H1 (cell line): ENCODE measurements at regions not wholly inside any gene's neighbourhood (a gene's known extent, or its start where the extent isn't known, plus 50 kb on each side); places are given as distances from the start of the nearest gene placed in this dataset.

Experiments
- CTCF ChIA-PET: fragments of 300-600 bp; sonication (Branson Sonifier 250); formaldehyde crosslinking; loops from one replicate; lab custom pipeline; 2021; ENCODE audit not compliant: partially characterized antibody; lab: Charles Lee
- POLR2A ChIA-PET: fragments of 300-600 bp; sonication (Branson Sonifier 250); formaldehyde crosslinking; loops from one replicate; lab custom pipeline; 2021; ENCODE audit warnings: inconsistent platforms; ENCODE audit not compliant: partially characterized antibody; lab: Charles Lee
- DNase-seq, 2 experiments: peaks; one replicate each; pipeline versions ENCODE4 v3.0.0 to v3.0.0-alpha.2; 2010 to 2022; ENCODE audit warnings: low spot score in 2 of 2, low read depth in 1 of 2, mixed read lengths in 1 of 2
- FAIRE-seq: peaks from 2 replicates; lab custom pipeline; 2011; peaks lifted over from hg19 to GRCh38; lab: Jason Lieb, UNC
- H2AFZ ChIP-seq: 2 replicates; pipeline ENCODE4 v1.8.1; 2012; ENCODE audit warnings: low read length, inconsistent platforms
- H2AK5ac ChIP-seq: 2 replicates; pipeline ENCODE4 v1.6.1; 2013; ENCODE audit warnings: low read depth, low read length
- H2BK120ac ChIP-seq: replicated peaks from 2 replicates; pipeline ENCODE3; 2013; ENCODE audit warnings: low read depth, low read length, inconsistent platforms
- H2BK12ac ChIP-seq: 2 replicates; pipeline ENCODE4 v1.6.1; 2013; ENCODE audit warnings: low read depth, low read length
- H2BK15ac ChIP-seq: 2 replicates; pipeline ENCODE4 v1.6.1; 2013; ENCODE audit warnings: low read length
- H2BK20ac ChIP-seq: 2 replicates; pipeline ENCODE4 v1.6.1; 2013; ENCODE audit warnings: low read length
- H2BK5ac ChIP-seq: 2 replicates; pipeline ENCODE4 v1.6.1; 2013; ENCODE audit warnings: low read depth, low read length
- H3K14ac ChIP-seq: 2 replicates; pipeline ENCODE4 v1.6.1; 2013; ENCODE audit warnings: inconsistent platforms; ENCODE audit not compliant: insufficient read length
- H3K18ac ChIP-seq: 2 replicates; pipeline ENCODE4 v1.6.1; 2013; ENCODE audit warnings: low read length; ENCODE audit errors: extremely low read depth
- H3K23ac ChIP-seq: 2 replicates; pipeline ENCODE4 v1.6.1; 2013; ENCODE audit warnings: inconsistent platforms; ENCODE audit not compliant: insufficient read length
- H3K23me2 ChIP-seq: 2 replicates; pipeline ENCODE4 v1.6.1; 2013; ENCODE audit warnings: low read depth, low read length
- H3K27ac ChIP-seq: 2 replicates; pipeline ENCODE4 v1.6.1; 2011; ENCODE audit warnings: low read depth, low read length, inconsistent platforms
- H3K27me3 ChIP-seq, 4 experiments: replicated peaks in 1 of 4; 1 replicate in 1 of 4; 2 replicates in 3 of 4; pipeline versions ENCODE4 v1.6.1 to v1.8.1; 2011 to 2013; ENCODE audit warnings: low read length in 3 of 4, mild to moderate bottlenecking in 3 of 4, inconsistent platforms in 2 of 4, mixed read lengths in 2 of 4, moderate library complexity in 1 of 4; ENCODE audit not compliant: control insufficient read depth in 3 of 4, insufficient read depth in 3 of 4; ENCODE audit errors: extremely low read depth in 1 of 4
- H3K36me3 ChIP-seq, 4 experiments: 2 replicates each; pipeline versions ENCODE4 v1.6.1 to v1.8.1; 2011 to 2013; ENCODE audit warnings: mild to moderate bottlenecking in 4 of 4, low read length in 3 of 4, moderate library complexity in 2 of 4, control low read depth in 1 of 4, inconsistent platforms in 1 of 4; ENCODE audit not compliant: insufficient read depth in 4 of 4, control insufficient read depth in 2 of 4
- H3K4ac ChIP-seq: replicated peaks from 2 replicates; pipeline ENCODE3; 2013; ENCODE audit warnings: low read length, low read depth, mixed read lengths, inconsistent platforms; ENCODE audit not compliant: insufficient read length
- H3K4me1 ChIP-seq, 4 experiments: replicated peaks in 1 of 4; 1 replicate in 1 of 4; 2 replicates in 3 of 4; pipeline versions ENCODE4 v1.6.1 to v1.8.1; 2011 to 2013; ENCODE audit warnings: low read length in 3 of 4, inconsistent platforms in 2 of 4, mixed read lengths in 1 of 4; ENCODE audit not compliant: insufficient read depth in 4 of 4, control insufficient read depth in 3 of 4
- H3K4me2 ChIP-seq, 2 experiments: 2 replicates each; pipeline versions ENCODE4 v1.6.1 to v1.8.1; 2011 to 2013; ENCODE audit warnings: low read depth in 2 of 2, low read length in 2 of 2, control low read depth in 1 of 2, inconsistent platforms in 1 of 2, mild to moderate bottlenecking in 1 of 2; ENCODE audit not compliant: insufficient read depth in 1 of 2
- H3K4me3 ChIP-seq, 4 experiments: fragments of 200-600, 300-600 bp in 1 of 4; sonication (generic), shearing (Covaris generic), sonication (Bioruptor Twin) in 1 of 4; 2 replicates each; pipeline versions ENCODE4 v1.5.1 to v1.8.1; 2011 to 2016; ENCODE audit warnings: low read length in 4 of 4, low read depth in 3 of 4, control low read depth in 2 of 4, inconsistent platforms in 2 of 4, mild to moderate bottlenecking in 2 of 4, mixed read lengths in 1 of 4, moderate library complexity in 1 of 4; ENCODE audit not compliant: insufficient read depth in 2 of 4; ENCODE audit errors: extremely low read depth in 1 of 4
- H3K56ac ChIP-seq: replicated peaks from 2 replicates; pipeline ENCODE3; 2013; ENCODE audit warnings: low read depth, mild to moderate bottlenecking, mixed read lengths, low read length, inconsistent platforms; ENCODE audit not compliant: insufficient read length
- H3K79me1 ChIP-seq: 2 replicates; pipeline ENCODE4 v1.6.1; 2013; ENCODE audit warnings: low read depth, low read length, control low read depth
- H3K79me2 ChIP-seq, 2 experiments: 2 replicates each; pipeline versions ENCODE4 v1.6.1 to v1.8.1; 2012 to 2013; ENCODE audit warnings: low read length in 2 of 2, mild to moderate bottlenecking in 2 of 2, inconsistent platforms in 1 of 2; ENCODE audit not compliant: insufficient read depth in 2 of 2, control insufficient read depth in 1 of 2
- H3K9ac ChIP-seq, 4 experiments: replicated peaks in 1 of 4; 1 replicate in 1 of 4; 2 replicates in 3 of 4; pipeline versions ENCODE4 v1.6.1 to v1.8.1; 2011 to 2013; ENCODE audit warnings: low read depth in 3 of 4, low read length in 3 of 4, control low read depth in 2 of 4, mild to moderate bottlenecking in 2 of 4, moderate library complexity in 2 of 4, inconsistent platforms in 1 of 4; ENCODE audit errors: extremely low read depth in 1 of 4
- H3K9me3 ChIP-seq, 2 experiments: 2 replicates each; pipeline versions ENCODE4 v1.6.1 to v1.8.1; 2012 to 2013; ENCODE audit warnings: mild to moderate bottlenecking in 2 of 2, moderate library complexity in 2 of 2, control low read depth in 1 of 2, inconsistent platforms in 1 of 2, low read depth in 1 of 2, low read length in 1 of 2, mixed read lengths in 1 of 2; ENCODE audit not compliant: insufficient read depth in 2 of 2
- H4K20me1 ChIP-seq, 2 experiments: replicated peaks in 1 of 2; 2 replicates each; pipeline versions ENCODE3 to v1.8.1; 2011 to 2013; ENCODE audit warnings: inconsistent platforms in 2 of 2, low read length in 2 of 2, mild to moderate bottlenecking in 1 of 2; ENCODE audit not compliant: insufficient read depth in 2 of 2, control insufficient read depth in 1 of 2
- H4K5ac ChIP-seq: 2 replicates; pipeline ENCODE4 v1.6.1; 2013; ENCODE audit warnings: low read length, low read depth, mixed read lengths, inconsistent platforms; ENCODE audit not compliant: insufficient read length
- H4K8ac ChIP-seq: 2 replicates; pipeline ENCODE4 v1.8.0; 2013; ENCODE audit warnings: mild to moderate bottlenecking, moderate library complexity, low read length, inconsistent platforms; ENCODE audit not compliant: insufficient read depth; ENCODE audit errors: extremely low read depth
- H4K91ac ChIP-seq: replicated peaks from 2 replicates; pipeline ENCODE3; 2013; ENCODE audit warnings: low read length, mixed read lengths, inconsistent platforms; ENCODE audit not compliant: insufficient read length
- BACH1 ChIP-seq: IDR thresholded peaks from 2 replicates; pipeline ENCODE4 v1.6.1; 2012; ENCODE audit warnings: low read length, improper control_type of control experiment
- CBX5 ChIP-seq: fragments of 300-800, 300-1000 bp; sonication (generic); IDR thresholded peaks from 2 replicates; pipeline ENCODE4 v1.7.1; 2016; ENCODE audit warnings: antibody characterized with exemption, low read length, low read depth
- EGR1 ChIP-seq: IDR thresholded peaks from 2 replicates; pipeline ENCODE4 v1.6.1; 2011; ENCODE audit warnings: low read depth, low read length, borderline replicate concordance
- HDAC6 ChIP-seq: IDR thresholded peaks from one replicate; pipeline ENCODE4 v1.7.1; 2012; ENCODE audit warnings: low read depth, mild to moderate bottlenecking, inconsistent platforms, low read length, moderate library complexity
- KDM4A ChIP-seq: IDR thresholded peaks from one replicate; pipeline ENCODE4 v1.7.1; 2012; ENCODE audit warnings: low read depth, mild to moderate bottlenecking, moderate library complexity, low read length, inconsistent platforms; ENCODE audit not compliant: severe bottlenecking
- SAP30 ChIP-seq: fragments of 300-600 bp; sonication (generic); IDR thresholded peaks from 2 replicates; pipeline ENCODE4 v1.7.1; 2012; ENCODE audit warnings: low read length, moderate library complexity, mild to moderate bottlenecking, inconsistent platforms; ENCODE audit not compliant: insufficient read depth, insufficient replicate concordance
- SRF ChIP-seq: IDR thresholded peaks from 2 replicates; pipeline ENCODE4 v1.6.1; 2011; ENCODE audit warnings: mild to moderate bottlenecking, low read depth, low read length, moderate library complexity
- TAF1 ChIP-seq: IDR thresholded peaks from 2 replicates; pipeline ENCODE4 v1.6.1; 2011; ENCODE audit warnings: mild to moderate bottlenecking, low read depth, low read length
- TBP ChIP-seq: IDR thresholded peaks from 2 replicates; pipeline ENCODE4 v1.6.1; 2011; ENCODE audit warnings: low read depth, low read length, improper control_type of control experiment
- TEAD4 ChIP-seq: IDR thresholded peaks from 2 replicates; pipeline ENCODE4 v1.6.1; 2012; ENCODE audit warnings: low read depth, low read length, inconsistent platforms, mixed read lengths
- WGBS, 2 experiments: shearing (Covaris generic) in 1 of 2; methylation state at CpG; one replicate each; pipeline versions ENCODE4 v1.1.6 to v1.1.7; 2013 to 2015; ENCODE audit warnings: low lambda C conversion rate in 2 of 2, mixed read lengths in 2 of 2, inconsistent platforms in 1 of 2, low coverage in 1 of 2, missing lambda C conversion rate in 1 of 2; ENCODE audit not compliant: insufficient replicate concordance in 2 of 2, insufficient coverage in 1 of 2, insufficient read length in 1 of 2; ENCODE audit errors: extremely low coverage in 1 of 2, missing lambda C conversion rate in 1 of 2; 5-methylcytosine and 5-hydroxymethylcytosine counted together
- TF ChIP-seq, protein P1 (sequence below): IDR thresholded peaks from 2 replicates; pipeline ENCODE4 v1.6.1; 2012; ENCODE audit warnings: inconsistent platforms
- TF ChIP-seq, protein P2 (sequence below): IDR thresholded peaks from 2 replicates; pipeline ENCODE4 v1.6.1; 2011; ENCODE audit warnings: low read depth, mild to moderate bottlenecking, low read length; ENCODE audit not compliant: insufficient read depth

DNA sequence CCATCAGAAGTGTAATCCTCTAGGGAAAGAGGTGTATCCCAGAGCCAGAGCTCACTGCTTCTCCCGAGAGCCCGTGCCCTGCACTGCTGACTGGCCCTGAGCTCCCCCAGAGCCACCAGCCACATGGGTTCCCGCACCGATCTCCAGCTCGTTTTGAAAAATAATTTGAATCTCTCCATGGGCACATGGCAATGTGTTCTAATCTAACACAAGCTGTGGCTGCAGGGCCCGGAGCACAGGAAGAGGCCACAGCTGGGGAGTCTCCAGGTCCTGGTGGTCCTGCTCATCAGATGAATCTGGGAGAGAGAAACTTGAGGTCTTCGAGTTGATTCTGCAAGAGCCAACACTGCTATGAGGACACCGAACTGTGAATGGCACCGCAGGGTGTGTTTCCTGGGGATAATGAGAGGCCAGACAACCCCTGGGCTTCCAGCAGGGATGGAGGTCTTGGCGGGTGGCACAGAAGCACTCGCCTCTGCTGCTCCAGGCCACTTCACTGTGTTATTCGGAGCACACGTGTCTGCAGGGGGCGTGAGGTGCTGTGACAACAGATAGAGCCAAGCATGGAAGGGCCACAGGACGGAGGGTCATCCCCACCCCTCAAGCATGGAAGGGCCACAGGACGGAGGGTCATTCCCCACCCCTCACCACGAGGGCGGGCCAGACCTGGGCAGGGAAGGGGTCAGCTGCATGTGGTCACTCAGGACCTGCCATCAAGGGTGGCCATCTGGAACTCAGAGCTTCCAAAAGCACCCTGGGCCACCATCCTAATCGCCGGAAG is 196.8 kb downstream of the NDUFA10 start:
- Histone ChIP-seq H3K23me2 (no peaks in the 10 kb centered on the region), H3K18ac (no peak overlapping the region), H3K4me2 (no peak overlapping the region), H3K79me2 (no peaks in the 10 kb centered on the region), H2BK20ac (no peak overlapping the region), H4K5ac (no peak overlapping the region), H2BK12ac (no peak overlapping the region), H3K23ac (no peak overlapping the region), H2BK15ac (no peak overlapping the region), H4K91ac (no peak overlapping the region), H3K14ac (no peak overlapping the region), H3K27me3 (no peaks in the 10 kb centered on the region; a peak in 1 of 7 replicates), H2BK5ac (no peak overlapping the region), H2AK5ac (no peak overlapping the region), H3K79me1 (no peaks in the 10 kb centered on the region), H3K36me3 (no peaks in the 10 kb centered on the region), H4K20me1 (no peaks in the 10 kb centered on the region), H2BK120ac (no peak overlapping the region), H3K9me3 (no peaks in the 10 kb centered on the region), H3K56ac (no peak overlapping the region), H3K4ac (no peak overlapping the region), H2AFZ (no peak overlapping the region), H4K8ac (no peak overlapping the region; the same call in 1 of the 2 replicates), H3K9ac (no peak overlapping the region), H3K4me1 (peaks cover 0 to 9% (median 5%) of the 10 kb centered on the region in 4 experiments; a peak in 6 of 7 replicates), H3K4me3 (no peak overlapping the region), H3K27ac (no peak overlapping the region)
- ChIA-PET POLR2A (no interaction called here), CTCF (no interaction called here)
- DNase-seq (peak in 1 of 2 experiments; percentile 37), FAIRE-seq (no peak)
- WGBS, 2 experiments: 78% methylated on average over 20 of the region's 20 CpGs; no CpG with 5 or more reads in 1 of the 2 experiments
- TF ChIP-seq SRF: no peak
- no peak for TF ChIP-seq BACH1
- TF ChIP-seq EGR1: no peak
- TF ChIP-seq KDM4A: no peak
- no peak for TF ChIP-seq SAP30
- TF ChIP-seq, protein P1, sequence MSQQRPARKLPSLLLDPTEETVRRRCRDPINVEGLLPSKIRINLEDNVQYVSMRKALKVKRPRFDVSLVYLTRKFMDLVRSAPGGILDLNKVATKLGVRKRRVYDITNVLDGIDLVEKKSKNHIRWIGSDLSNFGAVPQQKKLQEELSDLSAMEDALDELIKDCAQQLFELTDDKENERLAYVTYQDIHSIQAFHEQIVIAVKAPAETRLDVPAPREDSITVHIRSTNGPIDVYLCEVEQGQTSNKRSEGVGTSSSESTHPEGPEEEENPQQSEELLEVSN: no peak
- TF ChIP-seq, protein P2, sequence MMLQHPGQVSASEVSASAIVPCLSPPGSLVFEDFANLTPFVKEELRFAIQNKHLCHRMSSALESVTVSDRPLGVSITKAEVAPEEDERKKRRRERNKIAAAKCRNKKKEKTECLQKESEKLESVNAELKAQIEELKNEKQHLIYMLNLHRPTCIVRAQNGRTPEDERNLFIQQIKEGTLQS: no peak
- TF ChIP-seq TBP: no peak
- TF ChIP-seq HDAC6: no peak
- no peak for TF ChIP-seq TAF1
- no peak for TF ChIP-seq TEAD4
- TF ChIP-seq CBX5: no peak
